ENCODE measurements at regions not wholly inside any gene's neighbourhood (a gene's known extent, or its start where the extent isn't known, plus 50 kb on each side); places are given as distances from the start of the nearest gene placed in this dataset.
"Not testable (repeated sequence)": the region's sequence is repeated elsewhere in the genome, so short reads cannot be mapped to it uniquely, and the experiment has no call there.

- TF ChIP-seq GABPA (IDR thresholded peaks at IDR 0.05; ENCODE audit: low read depth) (no peak), CTCF (IDR thresholded peaks at IDR 0.05; ENCODE audit: insufficient read depth, low read length) (no peak), POLR2AphosphoS5 (IDR thresholded peaks at IDR 0.05; ENCODE audit: low read depth) (no peak), REST (IDR thresholded peaks at IDR 0.05; ENCODE audit: insufficient replicate concordance, low read depth) (no peak)
- Histone ChIP-seq H3K27ac (replicated peaks) (no peak overlapping the region), H3K4me3 (replicated peaks; ENCODE audit: insufficient read depth, low read length) (no peak overlapping the region), H3K27me3 (ENCODE audit: insufficient read depth, poor library complexity, severe bottlenecking) (no peaks in the 10 kb centered on the region)
- DNase-seq (ENCODE audit: low read depth in 1 of 2, low spot score in 1 of 2) = no peak
Observed at GRCh38 chr1:121471523-121471922, 286.7 kb downstream of the SRGAP2C start.

GRCh38 chr1:121472017-121472416 is 287.2 kb downstream of the SRGAP2C start:
- Histone ChIP-seq H3K4me3 (replicated peaks; ENCODE audit: insufficient read depth, low read length) (no peak overlapping the region), H3K27me3 (ENCODE audit: insufficient read depth, poor library complexity, severe bottlenecking) (no peaks in the 10 kb centered on the region), H3K27ac (replicated peaks) (no peak overlapping the region)
- DNase-seq (ENCODE audit: low read depth in 1 of 2, low spot score in 1 of 2) = no peak
- TF ChIP-seq GABPA (IDR thresholded peaks at IDR 0.05; ENCODE audit: low read depth) = no peak
- TF ChIP-seq SPI1 (IDR thresholded peaks at IDR 0.05; ENCODE audit: borderline replicate concordance, low read depth) = no peak

- H3K27me3 ChIP-seq (ENCODE audit: insufficient read depth, poor library complexity, severe bottlenecking) = no peaks in the 10 kb centered on the region
- no peak overlapping the region for H3K4me3 ChIP-seq (replicated peaks; ENCODE audit: insufficient read depth, low read length)
- TF ChIP-seq CTCF (IDR thresholded peaks at IDR 0.05; ENCODE audit: insufficient read depth, low read length) (no peak), GABPA (IDR thresholded peaks at IDR 0.05; ENCODE audit: low read depth) (no peak), REST (IDR thresholded peaks at IDR 0.05; ENCODE audit: insufficient replicate concordance, low read depth) (no peak), POLR2AphosphoS5 (IDR thresholded peaks at IDR 0.05; ENCODE audit: low read depth) (no peak), SPI1 (IDR thresholded peaks at IDR 0.05; ENCODE audit: borderline replicate concordance, low read depth) (no peak)
- no peak for DNase-seq (ENCODE audit: low read depth in 1 of 2, low spot score in 1 of 2)
- H3K27ac ChIP-seq (replicated peaks) = no peak overlapping the region
Observed at GRCh38 chr1:121483234-121483633, 298.5 kb downstream of the SRGAP2C start.

- no peaks in the 10 kb centered on the region for H3K27me3 ChIP-seq (ENCODE audit: insufficient read depth, poor library complexity, severe bottlenecking)
- TF ChIP-seq SPI1 (IDR thresholded peaks at IDR 0.05; ENCODE audit: borderline replicate concordance, low read depth) (no peak), POLR2AphosphoS5 (IDR thresholded peaks at IDR 0.05; ENCODE audit: low read depth) (no peak), CTCF (IDR thresholded peaks at IDR 0.05; ENCODE audit: insufficient read depth, low read length) (no peak), REST (IDR thresholded peaks at IDR 0.05; ENCODE audit: insufficient replicate concordance, low read depth) (no peak), GABPA (IDR thresholded peaks at IDR 0.05; ENCODE audit: low read depth) (no peak)
- peak in 1 of 2 experiments; percentile 18 for DNase-seq (ENCODE audit: low read depth in 1 of 2, low spot score in 1 of 2)
- no peak overlapping the region for H3K4me3 ChIP-seq (replicated peaks; ENCODE audit: insufficient read depth, low read length)
- no peak overlapping the region for H3K27ac ChIP-seq (replicated peaks)
Observed at GRCh38 chr1:121483961-121484424, 299.2 kb downstream of the SRGAP2C start.

- DNase-seq (ENCODE audit: low read depth in 1 of 2, low spot score in 1 of 2) = not testable (repeated sequence)
Observed at GRCh38 chr1:121494796-121495195, 310.0 kb downstream of the SRGAP2C start.

GRCh38 chr1:121511455-121511854 is 326.7 kb downstream of the SRGAP2C start:
- H3K27ac ChIP-seq (replicated peaks); H3K4me3 ChIP-seq (replicated peaks; ENCODE audit: insufficient read depth, low read length); H3K27me3 ChIP-seq (ENCODE audit: insufficient read depth, poor library complexity, severe bottlenecking): not testable (repeated sequence)
- DNase-seq (ENCODE audit: low read depth in 1 of 2, low spot score in 1 of 2) = peak; percentile 47 to 60

More at GRCh38 chr1:121494796-121495195, 310.0 kb downstream of the SRGAP2C start:
- not testable (repeated sequence) for H3K27ac ChIP-seq (replicated peaks); H3K27me3 ChIP-seq (ENCODE audit: insufficient read depth, poor library complexity, severe bottlenecking); H3K4me3 ChIP-seq (replicated peaks; ENCODE audit: insufficient read depth, low read length)
